ENCODE measurements at regions not wholly inside any gene's neighbourhood (a gene's known extent, or its start where the extent isn't known, plus 50 kb on each side); places are given as distances from the start of the nearest gene placed in this dataset.

GRCh38 chr21:35923971-35924370 lies 136.4 kb downstream of the SETD4 start:
- Histone ChIP-seq H3K36me3 (no peaks in the 10 kb centered on the region), H3K4me1 (peaks cover 0 to 5% (median 0%) of the 10 kb centered on the region in 12 donors), H3K9me3 (peaks cover 0 to 5% (median 0%) of the 10 kb centered on the region in 12 donors), H3K27me3 (no peaks in the 10 kb centered on the region), H3K27ac (no peak overlapping the region), H3K4me3 (no peak overlapping the region)
- intact Hi-C loops (cut with DNase I), result no loop called here
- WGBS, 4 donors, result 81 to 89% (median 85%) methylated on average over 5 of the region's 5 CpGs
- ATAC-seq (peak in 1 of 4 donors; percentile 18), DNase-seq (no peak)
- no peak for TF ChIP-seq CTCF (IDR thresholded peaks at IDR 0.05)
- TF ChIP-seq POLR2A (IDR thresholded peaks at IDR 0.05), result no peak

GRCh38 chr21:35922618-35923017 lies 137.7 kb downstream of the SETD4 start:
- Histone ChIP-seq H3K36me3 (no peaks in the 10 kb centered on the region), H3K9me3 (peaks cover 0 to 7% (median 0%) of the 10 kb centered on the region in 12 donors), H3K27ac (no peak overlapping the region), H3K4me1 (peaks cover 0 to 5% (median 0%) of the 10 kb centered on the region in 12 donors), H3K27me3 (no peaks in the 10 kb centered on the region), H3K4me3 (no peak overlapping the region)
- TF ChIP-seq CTCF (IDR thresholded peaks at IDR 0.05), result no peak
- TF ChIP-seq POLR2A (IDR thresholded peaks at IDR 0.05), result no peak
- ATAC-seq (no peak), DNase-seq (no peak)
- WGBS, 4 donors, result 83 to 89% (median 87%) methylated on average over 5 of the region's 5 CpGs
- intact Hi-C loops (cut with DNase I), result no loop called here

GRCh38 chr21:35921471-35921870 lies 138.9 kb downstream of the SETD4 start:
- intact Hi-C loops (cut with DNase I), result no loop called here
- 40 to 94% (median 84%) methylated on average over 2 of the region's 2 CpGs for WGBS, 4 donors
- TF ChIP-seq POLR2A (IDR thresholded peaks at IDR 0.05) (no peak), CTCF (IDR thresholded peaks at IDR 0.05) (no peak)

GRCh38 chr21:35920436-35920835 lies 139.9 kb downstream of the SETD4 start:
- 53 to 85% (median 84%) methylated on average over 3 of the region's 3 CpGs for WGBS, 4 donors
- peaks cover 0 to 10% (median 0%) of the 10 kb centered on the region in 12 donors for H3K9me3 ChIP-seq
- intact Hi-C loops (cut with DNase I), result no loop called here
- no peak for DNase-seq
- no peaks in the 10 kb centered on the region for H3K27me3 ChIP-seq
- H3K27ac ChIP-seq, result no peak overlapping the region
- no peaks in the 10 kb centered on the region for H3K36me3 ChIP-seq
- no peak for TF ChIP-seq POLR2A (IDR thresholded peaks at IDR 0.05)
- no peak for TF ChIP-seq CTCF (IDR thresholded peaks at IDR 0.05)
- peaks cover 0 to 2% (median 0%) of the 10 kb centered on the region in 12 donors for H3K4me1 ChIP-seq
- H3K4me3 ChIP-seq, result no peak overlapping the region
- ATAC-seq, result no peak

More at GRCh38 chr21:35921471-35921870, 138.9 kb downstream of the SETD4 start:
- peaks cover 0 to 5% (median 0%) of the 10 kb centered on the region in 12 donors for H3K4me1 ChIP-seq
- no peaks in the 10 kb centered on the region for H3K36me3 ChIP-seq
- H3K9me3 ChIP-seq, result peaks cover 0 to 7% (median 0%) of the 10 kb centered on the region in 12 donors
- no peaks in the 10 kb centered on the region for H3K27me3 ChIP-seq
- DNase-seq, result no peak
- ATAC-seq, result no peak
- H3K4me3 ChIP-seq, result no peak overlapping the region
- no peak overlapping the region for H3K27ac ChIP-seq

Measured in heart left ventricle (tissue), 16 donors.